Neural progenitor cell (in vitro differentiated cells): ENCODE measurements at regions not wholly inside any gene's neighbourhood (a gene's known extent, or its start where the extent isn't known, plus 50 kb on each side); places are given as distances from the start of the nearest gene placed in this dataset.

Experiments used
- DNase-seq: peaks from one replicate; pipeline ENCODE4 v3.0.0-alpha.2; 2016; ENCODE audit warnings: low spot score
- H2AFZ ChIP-seq: fragments of 200-600 bp; sonication (generic); replicated peaks from 2 replicates; pipeline ENCODE4 v1.6.1; 2016; ENCODE audit warnings: antibody characterized with exemption
- H3F3A ChIP-seq: fragments of 200-600 bp; sonication (generic); 2 replicates; pipeline ENCODE4 v1.6.1; 2016; ENCODE audit warnings: antibody characterized with exemption, low read depth
- H3K27ac ChIP-seq: fragments of 200-600 bp; sonication (generic); 2 replicates; pipeline ENCODE4 v1.5.1; 2016; ENCODE audit warnings: mild to moderate bottlenecking
- H3K27me3 ChIP-seq: fragments of 200-600 bp; sonication (generic); 2 replicates; pipeline ENCODE4 v1.6.1; 2016; ENCODE audit warnings: mild to moderate bottlenecking, moderate library complexity
- H3K36me3 ChIP-seq: fragments of 200-600 bp; sonication (generic); 2 replicates; pipeline ENCODE4 v1.5.1; 2016
- H3K4me1 ChIP-seq: fragments of 200-600 bp; sonication (generic); 2 replicates; pipeline ENCODE4 v1.6.1; 2016; ENCODE audit warnings: mixed run types
- H3K4me2 ChIP-seq: fragments of 200-600 bp; sonication (generic); 2 replicates; pipeline ENCODE4 v1.6.1; 2016
- H3K4me3 ChIP-seq: fragments of 200-600 bp; sonication (generic); 2 replicates; pipeline ENCODE4 v1.5.1; 2016
- H3K79me2 ChIP-seq: fragments of 200-600 bp; sonication (generic); 2 replicates; pipeline ENCODE4 v1.6.1; 2016; ENCODE audit warnings: low read depth
- H3K9ac ChIP-seq: fragments of 200-600 bp; sonication (generic); 2 replicates; pipeline ENCODE4 v1.6.1; 2016
- H3K9me3 ChIP-seq: fragments of 200-600 bp; sonication (generic); 2 replicates; pipeline ENCODE4 v1.5.1; 2016; ENCODE audit warnings: low read depth
- H4K20me1 ChIP-seq: fragments of 200-600 bp; sonication (generic); 2 replicates; pipeline ENCODE4 v1.6.1; 2016; ENCODE audit warnings: low read depth
- H3K27ac Mint-ChIP-seq: 3 replicates; pipeline ENCODE4 v1.8.0; 2021; ENCODE audit warnings: mixed read lengths
- H3K27me3 Mint-ChIP-seq: 2 replicates; pipeline ENCODE4 v1.8.0; 2022; ENCODE audit warnings: low read depth, mild to moderate bottlenecking, inconsistent platforms, moderate library complexity, mixed read lengths; ENCODE audit not compliant: insufficient read depth
- H3K36me3 Mint-ChIP-seq: 3 replicates; pipeline ENCODE4 v1.8.0; 2021; ENCODE audit warnings: mixed read lengths
- H3K4me1 Mint-ChIP-seq: 3 replicates; pipeline ENCODE4 v1.8.0; 2021; ENCODE audit warnings: mixed read lengths
- H3K4me3 Mint-ChIP-seq: 3 replicates; pipeline ENCODE4 v1.8.0; 2021; ENCODE audit warnings: mild to moderate bottlenecking, moderate library complexity, mixed read lengths
- H3K9me3 Mint-ChIP-seq: 3 replicates; pipeline ENCODE4 v1.8.0; 2020; ENCODE audit warnings: mixed read lengths
- EZH2 ChIP-seq: fragments of 200-600 bp; sonication (generic); IDR thresholded peaks from 2 replicates; pipeline ENCODE4 v1.6.1; 2017; ENCODE audit warnings: antibody characterized with exemption, mild to moderate bottlenecking, moderate library complexity
- EZH2phosphoT487 ChIP-seq: fragments of 200-600 bp; sonication (generic); IDR thresholded peaks from 2 replicates; pipeline ENCODE4 v1.6.1; 2017; ENCODE audit warnings: antibody characterized with exemption
- TF ChIP-seq, protein P1 (sequence below): fragments of 200-600 bp; sonication (generic); IDR thresholded peaks from 2 replicates; pipeline ENCODE4 v1.5.1; 2017; ENCODE audit warnings: antibody characterized with exemption, mild to moderate bottlenecking

DNA sequence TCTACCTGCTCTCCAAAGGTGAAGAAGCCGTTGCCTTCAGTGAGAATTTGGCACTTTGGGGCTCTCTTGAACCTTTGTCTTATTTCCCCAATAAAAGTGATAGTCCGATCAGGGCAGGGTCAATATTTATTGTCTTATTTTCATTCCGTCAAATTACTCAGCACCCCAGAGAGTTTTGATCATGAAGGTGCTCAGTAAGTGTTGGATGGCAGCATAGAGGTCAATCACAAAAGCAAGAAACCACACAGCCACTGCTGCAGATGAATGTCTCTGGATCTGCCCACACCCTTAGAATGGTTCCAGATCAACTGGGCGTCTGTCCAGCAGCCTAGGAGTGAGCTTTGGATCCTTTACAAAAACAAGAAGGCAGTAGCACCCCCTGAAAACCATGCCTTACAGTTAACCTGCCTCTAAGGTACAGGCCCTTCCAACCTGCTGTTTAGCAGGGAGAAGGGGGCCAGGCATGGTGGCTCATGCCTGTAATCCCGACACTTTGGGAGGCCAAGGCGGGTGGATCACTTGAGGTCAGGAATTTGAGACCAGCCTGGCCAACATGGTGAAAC is 97.3 kb downstream of the PSMG1 start:
- Histone ChIP-seq H3K9me3 (no peaks in the 10 kb centered on the region), H2AFZ (no peak overlapping the region), H3K4me1 (peaks cover 13% of the 10 kb centered on the region), H3K27ac (no peak overlapping the region), H3K4me3 (no peak overlapping the region), H3K4me2 (no peak overlapping the region), H4K20me1 (no peaks in the 10 kb centered on the region), H3K9ac (no peak overlapping the region), H3K79me2 (no peaks in the 10 kb centered on the region), H3K36me3 (no peaks in the 10 kb centered on the region), H3K27me3 (no peaks in the 10 kb centered on the region), H3F3A (peaks cover 17% of the 10 kb centered on the region)
- Mint-ChIP-seq H3K36me3 (no peaks in the 10 kb centered on the region), H3K27ac (no peak overlapping the region), H3K4me3 (no peak overlapping the region), H3K9me3 (peaks cover 5% of the 10 kb centered on the region), H3K4me1 (peaks cover 24% of the 10 kb centered on the region), H3K27me3 (peaks cover 2% of the 10 kb centered on the region)
- DNase-seq: no peak
- TF ChIP-seq, protein P1, sequence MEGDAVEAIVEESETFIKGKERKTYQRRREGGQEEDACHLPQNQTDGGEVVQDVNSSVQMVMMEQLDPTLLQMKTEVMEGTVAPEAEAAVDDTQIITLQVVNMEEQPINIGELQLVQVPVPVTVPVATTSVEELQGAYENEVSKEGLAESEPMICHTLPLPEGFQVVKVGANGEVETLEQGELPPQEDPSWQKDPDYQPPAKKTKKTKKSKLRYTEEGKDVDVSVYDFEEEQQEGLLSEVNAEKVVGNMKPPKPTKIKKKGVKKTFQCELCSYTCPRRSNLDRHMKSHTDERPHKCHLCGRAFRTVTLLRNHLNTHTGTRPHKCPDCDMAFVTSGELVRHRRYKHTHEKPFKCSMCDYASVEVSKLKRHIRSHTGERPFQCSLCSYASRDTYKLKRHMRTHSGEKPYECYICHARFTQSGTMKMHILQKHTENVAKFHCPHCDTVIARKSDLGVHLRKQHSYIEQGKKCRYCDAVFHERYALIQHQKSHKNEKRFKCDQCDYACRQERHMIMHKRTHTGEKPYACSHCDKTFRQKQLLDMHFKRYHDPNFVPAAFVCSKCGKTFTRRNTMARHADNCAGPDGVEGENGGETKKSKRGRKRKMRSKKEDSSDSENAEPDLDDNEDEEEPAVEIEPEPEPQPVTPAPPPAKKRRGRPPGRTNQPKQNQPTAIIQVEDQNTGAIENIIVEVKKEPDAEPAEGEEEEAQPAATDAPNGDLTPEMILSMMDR: no peak
- TF ChIP-seq EZH2phosphoT487 (no peak), EZH2 (no peak)

DNA sequence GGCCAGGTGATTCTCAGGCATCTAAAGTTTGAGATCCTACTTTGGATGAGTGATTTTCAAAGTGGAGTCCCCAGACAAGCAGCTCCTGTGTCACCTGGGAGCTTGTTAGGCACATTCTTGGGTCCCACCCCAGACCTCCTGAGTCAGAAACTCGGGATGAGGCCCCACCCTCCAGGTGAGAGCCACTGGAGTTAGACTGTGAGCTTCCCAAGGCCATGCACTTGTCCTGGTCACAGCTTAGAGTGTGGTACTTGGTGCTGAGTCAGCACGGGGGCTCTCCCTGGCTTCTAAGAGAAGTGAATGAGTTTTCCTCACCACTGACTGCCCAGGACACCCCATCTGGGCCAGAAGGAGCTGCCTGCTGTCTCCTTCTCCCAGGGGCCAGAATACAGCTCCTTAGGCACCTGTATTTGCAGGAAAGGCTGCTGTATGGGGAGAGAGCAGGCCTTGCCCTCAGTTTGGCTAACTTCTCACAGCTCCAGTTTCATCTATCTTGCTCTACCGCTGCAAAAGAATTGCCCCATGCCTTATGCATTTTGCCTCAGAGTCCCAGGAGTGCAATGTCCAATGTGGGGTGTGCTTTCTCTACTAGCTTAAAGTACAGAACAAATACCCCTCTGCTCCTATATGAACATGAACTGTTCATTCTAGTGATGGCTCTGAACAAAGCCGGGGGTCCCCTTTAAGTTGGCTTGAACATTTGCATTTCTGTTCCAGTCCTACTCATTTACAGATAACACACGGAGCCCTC is 98.1 kb downstream of the PSMG1 start:
- no peak overlapping the region for H3K4me3 ChIP-seq
- TF ChIP-seq, protein P1: no peak
- TF ChIP-seq EZH2phosphoT487 (no peak), EZH2 (no peak)
- H3K27ac Mint-ChIP-seq: no peak overlapping the region
- H3K36me3 ChIP-seq: no peaks in the 10 kb centered on the region
- no peak for DNase-seq
- H3K9ac ChIP-seq: no peak overlapping the region
- no peaks in the 10 kb centered on the region for H3K9me3 ChIP-seq
- no peaks in the 10 kb centered on the region for H4K20me1 ChIP-seq
- no peak overlapping the region for H3K27ac ChIP-seq
- H3K4me2 ChIP-seq: no peak overlapping the region
- peaks cover 24% of the 10 kb centered on the region for H3K4me1 Mint-ChIP-seq
- H3K79me2 ChIP-seq: no peaks in the 10 kb centered on the region
- H3K9me3 Mint-ChIP-seq: peaks cover 5% of the 10 kb centered on the region
- no peaks in the 10 kb centered on the region for H3K36me3 Mint-ChIP-seq
- peaks cover 17% of the 10 kb centered on the region for H3F3A ChIP-seq
- H2AFZ ChIP-seq: no peak overlapping the region
- H3K27me3 ChIP-seq: no peaks in the 10 kb centered on the region
- H3K4me1 ChIP-seq: peaks cover 13% of the 10 kb centered on the region
- H3K4me3 Mint-ChIP-seq: no peak overlapping the region
- peaks cover 2% of the 10 kb centered on the region for H3K27me3 Mint-ChIP-seq

- no peaks in the 10 kb centered on the region for H3K79me2 ChIP-seq
- H2AFZ ChIP-seq: no peak overlapping the region
- Mint-ChIP-seq H3K4me1 (peaks cover 24% of the 10 kb centered on the region), H3K36me3 (no peaks in the 10 kb centered on the region), H3K9me3 (peaks cover 2% of the 10 kb centered on the region), H3K27ac (no peak overlapping the region), H3K4me3 (no peak overlapping the region), H3K27me3 (peaks cover 2% of the 10 kb centered on the region)
- no peaks in the 10 kb centered on the region for H3K27me3 ChIP-seq
- peaks cover 13% of the 10 kb centered on the region for H3K4me1 ChIP-seq
- DNase-seq: no peak
- H4K20me1 ChIP-seq: no peaks in the 10 kb centered on the region
- H3F3A ChIP-seq: peaks cover 17% of the 10 kb centered on the region
- no peak overlapping the region for H3K4me3 ChIP-seq
- TF ChIP-seq EZH2phosphoT487: no peak
- TF ChIP-seq, protein P1: no peak
- H3K9me3 ChIP-seq: no peaks in the 10 kb centered on the region
- no peak overlapping the region for H3K27ac ChIP-seq
- no peak overlapping the region for H3K9ac ChIP-seq
- H3K36me3 ChIP-seq: no peaks in the 10 kb centered on the region
- H3K4me2 ChIP-seq: no peak overlapping the region
Observed at GRCh38 chr21:39084073-39084472, 99.2 kb downstream of the PSMG1 start.
